ENCODE measurements at regions not wholly inside any gene's neighbourhood (a gene's known extent, or its start where the extent isn't known, plus 50 kb on each side); places are given as distances from the start of the nearest gene placed in this dataset.
"Not testable (repeated sequence)": the region's sequence is repeated elsewhere in the genome, so short reads cannot be mapped to it uniquely, and the experiment has no call there.

DNA sequence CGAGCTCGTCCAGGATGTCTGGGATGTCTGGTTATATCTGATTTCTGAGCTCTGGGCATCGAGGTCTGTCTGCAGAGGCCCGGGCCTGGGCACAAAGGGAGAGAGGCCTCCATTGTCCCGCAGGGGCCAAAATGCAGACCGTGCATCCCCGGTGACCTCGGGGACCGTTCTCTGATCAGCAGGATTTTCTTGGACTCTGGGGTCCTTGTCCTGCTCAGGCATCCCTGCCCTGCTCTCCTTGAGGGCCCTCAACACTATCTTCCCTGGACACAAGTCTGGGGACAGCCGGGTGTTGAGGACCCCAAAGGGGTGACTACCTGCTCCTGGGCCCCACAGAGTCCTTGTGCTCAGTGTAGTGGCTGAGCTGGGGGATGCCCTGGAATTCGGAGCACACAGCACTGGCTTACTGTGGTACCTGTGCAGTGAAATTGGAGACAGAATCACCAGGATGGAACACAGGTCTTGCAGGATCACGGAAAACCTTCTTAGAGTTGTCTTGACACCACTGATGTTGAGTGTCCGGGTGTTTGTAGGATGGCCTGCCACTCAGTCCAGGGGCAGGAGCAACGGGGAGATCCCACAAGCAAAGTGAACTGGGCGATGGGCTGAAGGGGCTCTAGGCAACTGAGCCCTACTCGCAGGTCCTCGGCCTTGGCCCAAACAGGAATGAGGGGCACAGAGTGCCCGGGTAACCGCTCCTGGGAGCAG is 1369.2 kb downstream of the CDH12 start:
- H3K27ac ChIP-seq (ENCODE audit: low read depth, low read length); H3K36me3 ChIP-seq (ENCODE audit: insufficient read depth, low read length); H3K4me3 Mint-ChIP-seq; H3K4me1 Mint-ChIP-seq; DNase-seq; H3K4me3 ChIP-seq (ENCODE audit: low read length in 2 of 2); H3K4me1 ChIP-seq (ENCODE audit: insufficient read depth, low read length); H3K9me3 ChIP-seq (ENCODE audit: control insufficient read depth in 1 of 2, low read length in 2 of 2); H3K27ac Mint-ChIP-seq; CTCF ChIA-PET (ENCODE audit: partially characterized antibody); intact Hi-C loops (cut with micrococcal nuclease); POLR2A ChIA-PET (ENCODE audit: partially characterized antibody); H3K9me3 Mint-ChIP-seq; H3K27me3 ChIP-seq (ENCODE audit: insufficient read depth, low read length); H3K27me3 Mint-ChIP-seq: not testable (repeated sequence)
- peaks cover 2 to 19% of the 10 kb centered on the region in 2 donors for H3K36me3 Mint-ChIP-seq

DNA sequence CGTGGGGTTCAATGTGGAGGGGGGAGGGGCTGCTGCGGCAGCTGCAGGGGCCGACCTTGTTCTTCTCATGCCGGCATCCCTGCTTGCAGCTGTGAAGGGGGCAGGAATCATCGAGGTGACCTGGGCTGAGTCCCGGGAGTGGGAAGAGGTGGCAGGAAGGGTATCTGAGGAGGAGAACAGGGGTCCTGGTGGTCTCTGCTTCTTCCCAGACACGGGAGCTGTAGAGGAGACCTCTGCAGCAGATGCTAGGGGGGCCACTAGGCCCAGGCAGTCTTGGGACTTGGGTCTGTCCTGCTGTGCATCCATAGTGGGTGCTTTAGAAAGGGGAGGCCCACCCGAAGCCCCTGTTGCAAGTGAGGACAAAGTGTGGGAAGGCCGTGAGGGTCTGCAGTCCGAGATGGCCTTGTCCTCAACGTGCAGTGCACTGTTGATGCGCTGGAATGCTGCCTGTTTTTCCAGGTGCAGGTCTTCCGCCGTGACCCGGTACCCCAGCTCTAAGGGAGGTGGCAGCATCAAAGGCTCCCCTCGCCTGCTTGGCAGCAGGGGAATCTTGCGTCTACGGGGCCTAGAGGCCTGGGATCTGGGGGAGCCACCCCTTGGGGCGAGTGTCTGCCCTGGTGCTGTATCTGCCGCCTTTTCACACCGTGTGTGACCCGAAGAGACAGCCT is 1370.0 kb downstream of the CDH12 start:
- H3K27ac ChIP-seq (ENCODE audit: low read depth, low read length); H3K9me3 Mint-ChIP-seq; H3K9me3 ChIP-seq (ENCODE audit: control insufficient read depth in 1 of 2, low read length in 2 of 2); CTCF ChIA-PET (ENCODE audit: partially characterized antibody); H3K27ac Mint-ChIP-seq; DNase-seq; H3K4me3 ChIP-seq (ENCODE audit: low read length in 2 of 2); intact Hi-C loops (cut with micrococcal nuclease); H3K4me1 ChIP-seq (ENCODE audit: insufficient read depth, low read length); H3K27me3 ChIP-seq (ENCODE audit: insufficient read depth, low read length); H3K36me3 ChIP-seq (ENCODE audit: insufficient read depth, low read length); H3K4me3 Mint-ChIP-seq; POLR2A ChIA-PET (ENCODE audit: partially characterized antibody); H3K27me3 Mint-ChIP-seq; H3K4me1 Mint-ChIP-seq: not testable (repeated sequence)
- peaks cover 2 to 22% of the 10 kb centered on the region in 2 donors for H3K36me3 Mint-ChIP-seq

DNA sequence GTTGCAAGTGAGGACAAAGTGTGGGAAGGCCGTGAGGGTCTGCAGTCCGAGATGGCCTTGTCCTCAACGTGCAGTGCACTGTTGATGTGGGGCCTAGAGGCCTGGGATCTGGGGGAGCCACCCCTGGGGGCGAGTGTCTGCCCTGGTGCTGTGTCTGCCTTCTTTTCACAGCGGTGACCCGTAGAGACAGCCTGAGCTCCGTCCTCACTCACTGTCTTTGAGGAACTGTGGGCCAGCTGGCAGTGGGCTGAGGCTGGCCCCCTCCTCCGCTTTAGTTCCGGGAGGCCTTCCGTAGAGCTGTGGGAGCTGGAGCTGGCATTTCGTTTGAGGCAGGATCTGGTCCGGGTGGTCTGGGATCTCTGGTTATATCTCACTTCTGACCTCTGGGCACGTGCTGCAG is 1370.6 kb downstream of the CDH12 start:
- H3K27me3 ChIP-seq (ENCODE audit: insufficient read depth, low read length); intact Hi-C loops (cut with micrococcal nuclease); CTCF ChIA-PET (ENCODE audit: partially characterized antibody); POLR2A ChIA-PET (ENCODE audit: partially characterized antibody); H3K9me3 ChIP-seq (ENCODE audit: control insufficient read depth in 1 of 2, low read length in 2 of 2); H3K27me3 Mint-ChIP-seq; H3K4me3 ChIP-seq (ENCODE audit: low read length in 2 of 2); DNase-seq; H3K36me3 ChIP-seq (ENCODE audit: insufficient read depth, low read length); H3K4me1 Mint-ChIP-seq; H3K4me1 ChIP-seq (ENCODE audit: insufficient read depth, low read length); H3K9me3 Mint-ChIP-seq; H3K27ac ChIP-seq (ENCODE audit: low read depth, low read length); H3K4me3 Mint-ChIP-seq: not testable (repeated sequence)
- peaks cover 2 to 22% of the 10 kb centered on the region in 2 donors for H3K36me3 Mint-ChIP-seq
- H3K27ac Mint-ChIP-seq: peak overlapping the region in 1 of 7 donors; percentile 57

DNA sequence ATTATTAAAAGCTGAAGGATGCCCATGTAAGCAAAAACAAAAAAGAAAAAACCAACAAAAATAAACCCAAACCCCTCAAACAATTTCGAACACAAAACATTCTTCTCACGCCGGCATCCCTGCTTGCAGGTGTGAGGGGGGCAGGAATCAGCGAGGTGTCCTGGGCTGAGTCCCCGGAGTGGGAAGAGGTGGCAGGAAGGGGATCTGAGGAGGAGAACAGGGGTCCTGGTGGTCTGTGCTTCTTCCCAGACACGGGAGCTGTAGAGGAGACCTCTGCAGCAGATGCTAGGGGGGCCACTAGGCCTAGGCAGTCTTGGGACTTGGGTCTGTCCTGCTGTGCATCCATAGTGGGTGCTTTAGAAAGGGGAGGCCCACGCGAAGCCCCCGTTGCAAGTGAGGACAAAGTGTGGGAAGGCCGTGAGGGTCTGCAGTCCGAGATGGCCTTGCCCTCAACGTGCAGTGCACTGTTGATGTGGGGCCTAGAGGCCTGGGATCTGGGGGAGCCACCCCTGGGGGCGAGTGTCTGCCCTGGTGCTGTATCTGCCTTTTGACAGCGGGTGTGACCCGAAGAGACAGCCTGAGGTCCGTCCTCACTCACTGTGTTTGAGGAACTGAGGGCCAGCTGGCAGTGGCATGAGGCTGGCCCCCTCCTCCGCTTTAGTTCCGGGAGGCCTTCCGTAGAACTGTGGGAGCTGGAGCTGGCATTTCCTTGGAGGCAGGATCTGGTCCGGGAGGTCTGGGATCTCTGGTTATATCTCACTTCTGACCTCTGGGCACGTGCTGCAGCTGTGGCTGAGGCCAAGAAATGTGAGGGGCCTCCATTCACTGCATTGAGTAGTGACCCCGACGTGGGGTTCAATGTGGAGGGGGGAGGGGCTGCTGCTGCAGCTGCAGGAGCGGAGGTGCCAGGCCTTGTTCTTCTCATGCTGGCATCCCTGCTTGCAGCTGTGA is 1371.5 kb downstream of the CDH12 start:
- intact Hi-C loops (cut with micrococcal nuclease); POLR2A ChIA-PET (ENCODE audit: partially characterized antibody); H3K9me3 ChIP-seq (ENCODE audit: control insufficient read depth in 1 of 2, low read length in 2 of 2); H3K4me1 Mint-ChIP-seq; H3K27me3 ChIP-seq (ENCODE audit: insufficient read depth, low read length); H3K4me3 Mint-ChIP-seq; H3K27ac ChIP-seq (ENCODE audit: low read depth, low read length); H3K4me1 ChIP-seq (ENCODE audit: insufficient read depth, low read length); H3K36me3 ChIP-seq (ENCODE audit: insufficient read depth, low read length); H3K4me3 ChIP-seq (ENCODE audit: low read length in 2 of 2); H3K9me3 Mint-ChIP-seq; H3K27me3 Mint-ChIP-seq; CTCF ChIA-PET (ENCODE audit: partially characterized antibody); DNase-seq: not testable (repeated sequence)
- peaks cover 2 to 22% of the 10 kb centered on the region in 2 donors for H3K36me3 Mint-ChIP-seq
- H3K27ac Mint-ChIP-seq: peak overlapping the region in 2 of 7 donors; percentile 17 to 30

DNA sequence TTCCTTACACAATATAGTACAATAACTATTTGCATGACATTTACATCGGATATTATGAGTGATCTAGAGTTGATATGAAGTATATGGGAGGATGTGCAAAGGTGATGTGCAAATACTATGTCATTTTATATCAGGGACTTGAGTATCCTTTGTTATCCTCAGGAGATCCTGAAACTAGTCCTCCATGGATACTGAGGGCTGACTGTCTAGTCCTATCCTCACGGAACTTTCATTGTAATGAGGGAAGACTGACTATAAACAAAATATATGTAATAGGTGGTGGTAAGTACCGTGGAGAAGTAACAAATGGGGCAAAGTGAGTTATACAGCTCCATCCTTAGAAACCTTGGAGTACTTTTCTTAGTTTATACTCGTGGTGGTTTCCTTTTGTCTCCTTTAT is 1373.1 kb downstream of the CDH12 start:
- DNase-seq; H3K9me3 ChIP-seq (ENCODE audit: control insufficient read depth in 1 of 2, low read length in 2 of 2); H3K4me3 Mint-ChIP-seq; CTCF ChIA-PET (ENCODE audit: partially characterized antibody); H3K4me1 Mint-ChIP-seq; H3K4me1 ChIP-seq (ENCODE audit: insufficient read depth, low read length); POLR2A ChIA-PET (ENCODE audit: partially characterized antibody); H3K4me3 ChIP-seq (ENCODE audit: low read length in 2 of 2); H3K27me3 ChIP-seq (ENCODE audit: insufficient read depth, low read length); H3K27me3 Mint-ChIP-seq; H3K27ac Mint-ChIP-seq; H3K9me3 Mint-ChIP-seq; H3K36me3 ChIP-seq (ENCODE audit: insufficient read depth, low read length); H3K27ac ChIP-seq (ENCODE audit: low read depth, low read length); intact Hi-C loops (cut with micrococcal nuclease): not testable (repeated sequence)
- peaks cover 8 to 20% of the 10 kb centered on the region in 2 donors for H3K36me3 Mint-ChIP-seq

DNA sequence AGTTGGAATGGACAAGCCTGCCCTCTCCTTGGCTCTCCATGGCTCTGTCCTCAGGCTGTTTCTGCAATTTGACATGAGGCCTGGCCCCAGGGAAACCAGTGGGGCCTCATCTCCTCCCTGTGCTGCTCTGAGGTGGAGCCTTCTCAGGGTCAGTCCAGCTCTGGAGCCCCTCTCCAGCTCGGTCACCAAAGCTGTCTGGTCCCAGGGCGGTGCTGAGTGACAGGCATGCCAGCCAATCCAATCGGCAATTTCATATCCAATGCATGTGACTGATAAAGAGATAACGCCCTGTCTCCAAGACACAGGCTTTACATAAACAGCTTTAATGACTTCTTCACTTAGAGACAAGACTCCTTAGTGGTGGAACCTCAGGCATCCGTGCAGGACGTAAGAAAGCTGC is 1379.2 kb downstream of the CDH12 start:
- H3K4me3 ChIP-seq (ENCODE audit: low read length in 2 of 2); H3K4me1 Mint-ChIP-seq; H3K27ac Mint-ChIP-seq; intact Hi-C loops (cut with micrococcal nuclease); H3K4me1 ChIP-seq (ENCODE audit: insufficient read depth, low read length); CTCF ChIA-PET (ENCODE audit: partially characterized antibody); DNase-seq; H3K9me3 ChIP-seq (ENCODE audit: control insufficient read depth in 1 of 2, low read length in 2 of 2); H3K27me3 Mint-ChIP-seq; H3K27me3 ChIP-seq (ENCODE audit: insufficient read depth, low read length); H3K27ac ChIP-seq (ENCODE audit: low read depth, low read length); POLR2A ChIA-PET (ENCODE audit: partially characterized antibody); H3K9me3 Mint-ChIP-seq; H3K4me3 Mint-ChIP-seq; H3K36me3 ChIP-seq (ENCODE audit: insufficient read depth, low read length): not testable (repeated sequence)
- peaks cover 26 to 34% of the 10 kb centered on the region in 2 donors for H3K36me3 Mint-ChIP-seq

DNA sequence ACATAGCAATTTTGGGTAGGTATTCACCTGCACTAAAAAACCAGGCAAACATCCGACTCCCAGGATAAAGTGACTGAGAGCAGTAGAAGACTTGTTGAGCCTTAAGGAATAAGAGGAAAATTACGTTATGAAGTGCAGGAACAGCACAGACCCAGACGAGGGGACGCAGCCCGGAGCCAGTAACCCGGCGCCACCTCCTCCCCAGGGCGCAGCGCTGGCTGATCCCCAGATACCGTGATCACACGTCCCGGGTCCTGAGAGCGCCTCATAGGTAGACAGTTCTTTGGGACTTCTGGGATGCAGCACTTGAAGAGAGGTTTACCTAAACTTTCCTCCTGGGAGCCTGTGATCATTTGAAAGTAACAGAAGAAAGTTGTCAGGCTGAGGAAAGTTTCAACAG is 1379.7 kb downstream of the CDH12 start:
- peaks cover 26 to 31% of the 10 kb centered on the region in 2 donors for H3K36me3 Mint-ChIP-seq
- H3K27me3 Mint-ChIP-seq; intact Hi-C loops (cut with micrococcal nuclease); CTCF ChIA-PET (ENCODE audit: partially characterized antibody); H3K4me1 Mint-ChIP-seq; H3K36me3 ChIP-seq (ENCODE audit: insufficient read depth, low read length); DNase-seq; H3K9me3 ChIP-seq (ENCODE audit: control insufficient read depth in 1 of 2, low read length in 2 of 2); H3K4me1 ChIP-seq (ENCODE audit: insufficient read depth, low read length); H3K4me3 ChIP-seq (ENCODE audit: low read length in 2 of 2); H3K27ac Mint-ChIP-seq; H3K9me3 Mint-ChIP-seq; H3K4me3 Mint-ChIP-seq; H3K27ac ChIP-seq (ENCODE audit: low read depth, low read length); POLR2A ChIA-PET (ENCODE audit: partially characterized antibody); H3K27me3 ChIP-seq (ENCODE audit: insufficient read depth, low read length): not testable (repeated sequence)

Data from CD4-positive, alpha-beta memory T cell (primary cell).